ENCODE measurements at regions not wholly inside any gene's neighbourhood (a gene's known extent, or its start where the extent isn't known, plus 50 kb on each side); places are given as distances from the start of the nearest gene placed in this dataset.
A peak's percentile ranks its signal among the peaks of the same experiment; 100 is the strongest.

- TF ChIP-seq, protein P1, sequence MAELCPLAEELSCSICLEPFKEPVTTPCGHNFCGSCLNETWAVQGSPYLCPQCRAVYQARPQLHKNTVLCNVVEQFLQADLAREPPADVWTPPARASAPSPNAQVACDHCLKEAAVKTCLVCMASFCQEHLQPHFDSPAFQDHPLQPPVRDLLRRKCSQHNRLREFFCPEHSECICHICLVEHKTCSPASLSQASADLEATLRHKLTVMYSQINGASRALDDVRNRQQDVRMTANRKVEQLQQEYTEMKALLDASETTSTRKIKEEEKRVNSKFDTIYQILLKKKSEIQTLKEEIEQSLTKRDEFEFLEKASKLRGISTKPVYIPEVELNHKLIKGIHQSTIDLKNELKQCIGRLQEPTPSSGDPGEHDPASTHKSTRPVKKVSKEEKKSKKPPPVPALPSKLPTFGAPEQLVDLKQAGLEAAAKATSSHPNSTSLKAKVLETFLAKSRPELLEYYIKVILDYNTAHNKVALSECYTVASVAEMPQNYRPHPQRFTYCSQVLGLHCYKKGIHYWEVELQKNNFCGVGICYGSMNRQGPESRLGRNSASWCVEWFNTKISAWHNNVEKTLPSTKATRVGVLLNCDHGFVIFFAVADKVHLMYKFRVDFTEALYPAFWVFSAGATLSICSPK (IDR thresholded peaks at IDR 0.05; ENCODE audit: borderline replicate concordance) = no peak
- TF ChIP-seq, protein P2, sequence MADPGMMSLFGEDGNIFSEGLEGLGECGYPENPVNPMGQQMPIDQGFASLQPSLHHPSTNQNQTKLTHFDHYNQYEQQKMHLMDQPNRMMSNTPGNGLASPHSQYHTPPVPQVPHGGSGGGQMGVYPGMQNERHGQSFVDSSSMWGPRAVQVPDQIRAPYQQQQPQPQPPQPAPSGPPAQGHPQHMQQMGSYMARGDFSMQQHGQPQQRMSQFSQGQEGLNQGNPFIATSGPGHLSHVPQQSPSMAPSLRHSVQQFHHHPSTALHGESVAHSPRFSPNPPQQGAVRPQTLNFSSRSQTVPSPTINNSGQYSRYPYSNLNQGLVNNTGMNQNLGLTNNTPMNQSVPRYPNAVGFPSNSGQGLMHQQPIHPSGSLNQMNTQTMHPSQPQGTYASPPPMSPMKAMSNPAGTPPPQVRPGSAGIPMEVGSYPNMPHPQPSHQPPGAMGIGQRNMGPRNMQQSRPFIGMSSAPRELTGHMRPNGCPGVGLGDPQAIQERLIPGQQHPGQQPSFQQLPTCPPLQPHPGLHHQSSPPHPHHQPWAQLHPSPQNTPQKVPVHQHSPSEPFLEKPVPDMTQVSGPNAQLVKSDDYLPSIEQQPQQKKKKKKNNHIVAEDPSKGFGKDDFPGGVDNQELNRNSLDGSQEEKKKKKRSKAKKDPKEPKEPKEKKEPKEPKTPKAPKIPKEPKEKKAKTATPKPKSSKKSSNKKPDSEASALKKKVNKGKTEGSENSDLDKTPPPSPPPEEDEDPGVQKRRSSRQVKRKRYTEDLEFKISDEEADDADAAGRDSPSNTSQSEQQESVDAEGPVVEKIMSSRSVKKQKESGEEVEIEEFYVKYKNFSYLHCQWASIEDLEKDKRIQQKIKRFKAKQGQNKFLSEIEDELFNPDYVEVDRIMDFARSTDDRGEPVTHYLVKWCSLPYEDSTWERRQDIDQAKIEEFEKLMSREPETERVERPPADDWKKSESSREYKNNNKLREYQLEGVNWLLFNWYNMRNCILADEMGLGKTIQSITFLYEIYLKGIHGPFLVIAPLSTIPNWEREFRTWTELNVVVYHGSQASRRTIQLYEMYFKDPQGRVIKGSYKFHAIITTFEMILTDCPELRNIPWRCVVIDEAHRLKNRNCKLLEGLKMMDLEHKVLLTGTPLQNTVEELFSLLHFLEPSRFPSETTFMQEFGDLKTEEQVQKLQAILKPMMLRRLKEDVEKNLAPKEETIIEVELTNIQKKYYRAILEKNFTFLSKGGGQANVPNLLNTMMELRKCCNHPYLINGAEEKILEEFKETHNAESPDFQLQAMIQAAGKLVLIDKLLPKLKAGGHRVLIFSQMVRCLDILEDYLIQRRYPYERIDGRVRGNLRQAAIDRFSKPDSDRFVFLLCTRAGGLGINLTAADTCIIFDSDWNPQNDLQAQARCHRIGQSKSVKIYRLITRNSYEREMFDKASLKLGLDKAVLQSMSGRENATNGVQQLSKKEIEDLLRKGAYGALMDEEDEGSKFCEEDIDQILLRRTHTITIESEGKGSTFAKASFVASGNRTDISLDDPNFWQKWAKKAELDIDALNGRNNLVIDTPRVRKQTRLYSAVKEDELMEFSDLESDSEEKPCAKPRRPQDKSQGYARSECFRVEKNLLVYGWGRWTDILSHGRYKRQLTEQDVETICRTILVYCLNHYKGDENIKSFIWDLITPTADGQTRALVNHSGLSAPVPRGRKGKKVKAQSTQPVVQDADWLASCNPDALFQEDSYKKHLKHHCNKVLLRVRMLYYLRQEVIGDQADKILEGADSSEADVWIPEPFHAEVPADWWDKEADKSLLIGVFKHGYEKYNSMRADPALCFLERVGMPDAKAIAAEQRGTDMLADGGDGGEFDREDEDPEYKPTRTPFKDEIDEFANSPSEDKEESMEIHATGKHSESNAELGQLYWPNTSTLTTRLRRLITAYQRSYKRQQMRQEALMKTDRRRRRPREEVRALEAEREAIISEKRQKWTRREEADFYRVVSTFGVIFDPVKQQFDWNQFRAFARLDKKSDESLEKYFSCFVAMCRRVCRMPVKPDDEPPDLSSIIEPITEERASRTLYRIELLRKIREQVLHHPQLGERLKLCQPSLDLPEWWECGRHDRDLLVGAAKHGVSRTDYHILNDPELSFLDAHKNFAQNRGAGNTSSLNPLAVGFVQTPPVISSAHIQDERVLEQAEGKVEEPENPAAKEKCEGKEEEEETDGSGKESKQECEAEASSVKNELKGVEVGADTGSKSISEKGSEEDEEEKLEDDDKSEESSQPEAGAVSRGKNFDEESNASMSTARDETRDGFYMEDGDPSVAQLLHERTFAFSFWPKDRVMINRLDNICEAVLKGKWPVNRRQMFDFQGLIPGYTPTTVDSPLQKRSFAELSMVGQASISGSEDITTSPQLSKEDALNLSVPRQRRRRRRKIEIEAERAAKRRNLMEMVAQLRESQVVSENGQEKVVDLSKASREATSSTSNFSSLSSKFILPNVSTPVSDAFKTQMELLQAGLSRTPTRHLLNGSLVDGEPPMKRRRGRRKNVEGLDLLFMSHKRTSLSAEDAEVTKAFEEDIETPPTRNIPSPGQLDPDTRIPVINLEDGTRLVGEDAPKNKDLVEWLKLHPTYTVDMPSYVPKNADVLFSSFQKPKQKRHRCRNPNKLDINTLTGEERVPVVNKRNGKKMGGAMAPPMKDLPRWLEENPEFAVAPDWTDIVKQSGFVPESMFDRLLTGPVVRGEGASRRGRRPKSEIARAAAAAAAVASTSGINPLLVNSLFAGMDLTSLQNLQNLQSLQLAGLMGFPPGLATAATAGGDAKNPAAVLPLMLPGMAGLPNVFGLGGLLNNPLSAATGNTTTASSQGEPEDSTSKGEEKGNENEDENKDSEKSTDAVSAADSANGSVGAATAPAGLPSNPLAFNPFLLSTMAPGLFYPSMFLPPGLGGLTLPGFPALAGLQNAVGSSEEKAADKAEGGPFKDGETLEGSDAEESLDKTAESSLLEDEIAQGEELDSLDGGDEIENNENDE (IDR thresholded peaks at IDR 0.05; ENCODE audit: low read depth, low read length) = no peak
- peak; percentile 51; the same call in 1 of the 2 replicates for TF ChIP-seq CREM (IDR thresholded peaks at IDR 0.05; ENCODE audit: low read depth)
- TF ChIP-seq ZNF584 (CRISPR knock-in tag; IDR thresholded peaks at IDR 0.05; ENCODE audit: low read depth) = 0 out of 2 replicates have a peak, but pooled peaks have one; percentile 48
- TF ChIP-seq ZNF277 (CRISPR knock-in tag; IDR thresholded peaks at IDR 0.05; ENCODE audit: borderline replicate concordance) = no peak
- TF ChIP-seq, protein P3, sequence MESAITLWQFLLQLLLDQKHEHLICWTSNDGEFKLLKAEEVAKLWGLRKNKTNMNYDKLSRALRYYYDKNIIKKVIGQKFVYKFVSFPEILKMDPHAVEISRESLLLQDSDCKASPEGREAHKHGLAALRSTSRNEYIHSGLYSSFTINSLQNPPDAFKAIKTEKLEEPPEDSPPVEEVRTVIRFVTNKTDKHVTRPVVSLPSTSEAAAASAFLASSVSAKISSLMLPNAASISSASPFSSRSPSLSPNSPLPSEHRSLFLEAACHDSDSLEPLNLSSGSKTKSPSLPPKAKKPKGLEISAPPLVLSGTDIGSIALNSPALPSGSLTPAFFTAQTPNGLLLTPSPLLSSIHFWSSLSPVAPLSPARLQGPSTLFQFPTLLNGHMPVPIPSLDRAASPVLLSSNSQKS (CRISPR knock-in tag; IDR thresholded peaks at IDR 0.05) = no peak
- TF ChIP-seq BACH1 (tag; IDR thresholded peaks at IDR 0.05) = no peak
- peak; percentile 57; the same call in 1 of the 2 replicates for TF ChIP-seq TFAP4 (CRISPR knock-in tag; IDR thresholded peaks at IDR 0.05; ENCODE audit: borderline replicate concordance)
These were observed 126.9 kb downstream of the MRPL14 start (continued) for GRCh38 chr6:44000164-44000842.

Measured in K562 (cell line).